Endothelial cell (in vitro differentiated cells): ENCODE measurements at regions not wholly inside any gene's neighbourhood (a gene's known extent, or its start where the extent isn't known, plus 50 kb on each side); places are given as distances from the start of the nearest gene placed in this dataset.

ENCODE experiments used
- DNase-seq: peaks from one replicate; pipeline ENCODE4 v3.0.0; 2021; ENCODE audit warnings: low spot score
- H3K27ac Mint-ChIP-seq: one replicate; pipeline ENCODE4 v1.8.0; 2021; ENCODE audit warnings: mixed read lengths, inconsistent platforms; ENCODE audit not compliant: unreplicated experiment
- H3K27me3 Mint-ChIP-seq: one replicate; pipeline ENCODE4 v1.8.0; 2021; ENCODE audit warnings: mild to moderate bottlenecking, moderate library complexity, mixed read lengths, inconsistent platforms; ENCODE audit not compliant: unreplicated experiment
- H3K36me3 Mint-ChIP-seq: one replicate; pipeline ENCODE4 v1.8.0; 2021; ENCODE audit warnings: mild to moderate bottlenecking, low read depth, mixed read lengths, inconsistent platforms; ENCODE audit not compliant: unreplicated experiment
- H3K4me1 Mint-ChIP-seq: one replicate; pipeline ENCODE4 v1.8.0; 2021; ENCODE audit warnings: mild to moderate bottlenecking, mixed read lengths, inconsistent platforms; ENCODE audit not compliant: unreplicated experiment
- H3K4me3 Mint-ChIP-seq: one replicate; pipeline ENCODE4 v1.8.0; 2021; ENCODE audit warnings: mild to moderate bottlenecking, mixed read lengths, inconsistent platforms; ENCODE audit not compliant: unreplicated experiment
- H3K9me3 Mint-ChIP-seq: one replicate; pipeline ENCODE4 v1.8.0; 2021; ENCODE audit warnings: mixed read lengths, inconsistent platforms; ENCODE audit not compliant: unreplicated experiment
- TF ChIP-seq, protein P1 (sequence below): fragments of 200-600 bp; sonication (generic); IDR thresholded peaks from one replicate; pipeline ENCODE4 v1.5.0; 2021; ENCODE audit warnings: antibody characterized with exemption; ENCODE audit not compliant: unreplicated experiment

DNA sequence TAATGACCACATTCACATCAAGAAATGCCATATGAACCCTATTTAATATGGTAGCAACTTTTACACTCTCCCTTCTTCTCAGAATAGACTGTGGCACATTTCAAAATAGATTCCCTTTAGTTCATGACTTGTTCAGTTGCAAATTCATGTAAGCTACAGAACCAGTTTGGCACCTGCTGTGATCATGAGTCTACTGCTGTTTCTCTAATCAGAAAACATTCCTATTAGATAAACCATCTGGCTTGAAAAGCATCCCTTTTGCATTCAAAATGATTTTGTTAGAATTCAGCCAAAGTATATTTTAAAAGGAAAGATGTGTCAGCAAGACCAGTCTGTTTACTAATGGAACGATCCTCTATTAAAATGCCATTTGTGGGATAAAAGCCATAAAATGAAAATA is 304.4 kb downstream of the BCHE start:
- H3K27me3 Mint-ChIP-seq, result no peaks in the 10 kb centered on the region
- TF ChIP-seq, protein P1, sequence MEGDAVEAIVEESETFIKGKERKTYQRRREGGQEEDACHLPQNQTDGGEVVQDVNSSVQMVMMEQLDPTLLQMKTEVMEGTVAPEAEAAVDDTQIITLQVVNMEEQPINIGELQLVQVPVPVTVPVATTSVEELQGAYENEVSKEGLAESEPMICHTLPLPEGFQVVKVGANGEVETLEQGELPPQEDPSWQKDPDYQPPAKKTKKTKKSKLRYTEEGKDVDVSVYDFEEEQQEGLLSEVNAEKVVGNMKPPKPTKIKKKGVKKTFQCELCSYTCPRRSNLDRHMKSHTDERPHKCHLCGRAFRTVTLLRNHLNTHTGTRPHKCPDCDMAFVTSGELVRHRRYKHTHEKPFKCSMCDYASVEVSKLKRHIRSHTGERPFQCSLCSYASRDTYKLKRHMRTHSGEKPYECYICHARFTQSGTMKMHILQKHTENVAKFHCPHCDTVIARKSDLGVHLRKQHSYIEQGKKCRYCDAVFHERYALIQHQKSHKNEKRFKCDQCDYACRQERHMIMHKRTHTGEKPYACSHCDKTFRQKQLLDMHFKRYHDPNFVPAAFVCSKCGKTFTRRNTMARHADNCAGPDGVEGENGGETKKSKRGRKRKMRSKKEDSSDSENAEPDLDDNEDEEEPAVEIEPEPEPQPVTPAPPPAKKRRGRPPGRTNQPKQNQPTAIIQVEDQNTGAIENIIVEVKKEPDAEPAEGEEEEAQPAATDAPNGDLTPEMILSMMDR, result no peak
- H3K9me3 Mint-ChIP-seq, result no peaks in the 10 kb centered on the region
- H3K4me3 Mint-ChIP-seq, result no peak overlapping the region
- H3K4me1 Mint-ChIP-seq, result no peaks in the 10 kb centered on the region
- no peaks in the 10 kb centered on the region for H3K36me3 Mint-ChIP-seq
- no peak overlapping the region for H3K27ac Mint-ChIP-seq
- DNase-seq, result no peak

DNA sequence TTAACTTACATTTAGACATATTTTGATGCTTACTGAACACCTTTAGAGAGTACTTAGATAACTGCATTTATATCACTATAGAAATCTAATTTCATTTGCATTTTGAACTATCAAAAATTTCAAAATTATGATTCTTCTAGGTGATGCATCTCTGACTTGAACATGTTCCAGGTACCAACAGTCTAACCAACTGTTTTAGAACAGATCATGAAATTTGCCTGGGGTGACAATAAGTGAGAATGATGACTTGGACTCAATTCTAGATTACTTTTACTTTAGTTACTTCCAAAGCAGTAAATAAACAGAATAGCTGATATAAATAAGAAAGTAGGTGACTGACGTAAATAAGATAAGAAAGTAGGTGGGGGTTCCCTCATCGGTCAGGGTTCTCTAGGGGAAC is 307.8 kb downstream of the BCHE start:
- DNase-seq, result no peak
- no peaks in the 10 kb centered on the region for H3K9me3 Mint-ChIP-seq
- TF ChIP-seq, protein P1, result no peak
- H3K4me3 Mint-ChIP-seq, result no peak overlapping the region
- H3K36me3 Mint-ChIP-seq, result no peaks in the 10 kb centered on the region
- no peak overlapping the region for H3K27ac Mint-ChIP-seq
- no peaks in the 10 kb centered on the region for H3K4me1 Mint-ChIP-seq
- no peaks in the 10 kb centered on the region for H3K27me3 Mint-ChIP-seq

DNA sequence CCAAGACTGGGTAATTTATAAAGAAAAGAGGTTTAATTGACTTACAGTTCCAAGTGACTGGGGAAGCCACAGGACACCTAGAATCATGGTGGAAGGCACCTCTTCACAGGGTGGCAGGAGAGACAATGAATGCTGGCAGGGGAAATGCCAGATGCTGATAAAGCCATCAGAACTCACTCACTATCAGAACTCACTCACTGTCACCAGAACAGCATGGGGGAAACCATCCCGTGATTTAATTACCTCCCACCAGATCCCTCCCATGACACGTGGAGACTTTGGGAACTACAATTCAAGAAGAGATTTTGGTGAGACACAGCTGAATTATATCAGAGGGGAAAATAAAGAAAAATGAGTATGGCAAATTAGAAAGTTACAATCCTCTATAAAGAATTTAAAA is 310.9 kb downstream of the BCHE start:
- H3K9me3 Mint-ChIP-seq, result no peaks in the 10 kb centered on the region
- H3K36me3 Mint-ChIP-seq, result no peaks in the 10 kb centered on the region
- TF ChIP-seq, protein P1, result peak; percentile 22
- H3K4me1 Mint-ChIP-seq, result no peaks in the 10 kb centered on the region
- no peaks in the 10 kb centered on the region for H3K27me3 Mint-ChIP-seq
- no peak overlapping the region for H3K4me3 Mint-ChIP-seq
- DNase-seq, result no peak
- no peak overlapping the region for H3K27ac Mint-ChIP-seq

DNA sequence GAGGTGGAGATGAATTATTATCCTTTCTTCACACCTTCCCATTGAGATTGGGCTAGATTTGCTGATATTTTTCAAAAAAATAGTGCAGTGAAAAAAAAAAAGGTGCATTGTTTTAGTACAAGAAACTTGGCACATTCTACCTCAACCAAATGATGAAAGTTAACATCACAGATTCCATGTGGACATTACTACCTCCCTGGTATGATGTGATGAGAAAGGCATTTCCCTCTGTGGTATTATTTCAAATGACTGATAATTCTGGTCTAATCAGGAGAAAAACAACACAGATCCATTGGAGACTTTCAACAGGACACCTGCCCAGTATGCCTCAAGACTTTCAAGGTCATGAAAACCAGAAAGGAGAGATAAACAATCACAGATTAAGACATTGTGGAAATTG is 313.4 kb downstream of the BCHE start:
- DNase-seq, result no peak
- Mint-ChIP-seq H3K27ac (no peak overlapping the region), H3K36me3 (no peaks in the 10 kb centered on the region), H3K4me1 (no peaks in the 10 kb centered on the region), H3K27me3 (peaks cover 2% of the 10 kb centered on the region), H3K4me3 (no peak overlapping the region), H3K9me3 (no peaks in the 10 kb centered on the region)
- TF ChIP-seq, protein P1, result no peak

DNA sequence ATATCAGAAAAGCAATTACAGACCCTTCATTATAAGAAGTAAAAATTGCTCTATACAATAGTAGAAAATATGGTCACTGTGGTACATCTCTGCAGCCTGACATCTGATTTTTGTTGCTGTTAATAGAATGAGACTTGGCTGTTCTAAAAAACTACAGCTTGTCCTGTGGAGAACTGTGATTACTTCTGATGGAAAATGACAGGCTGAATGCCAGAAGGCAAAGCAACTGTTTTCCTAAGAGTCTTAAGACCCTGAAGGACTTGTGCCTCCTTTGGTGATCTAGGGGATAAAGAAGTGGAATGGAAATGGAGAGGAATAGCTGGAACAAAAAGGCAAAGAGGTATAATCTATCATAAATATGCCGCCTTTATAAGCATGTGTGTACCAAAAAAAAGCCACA is 314.8 kb downstream of the BCHE start:
- no peaks in the 10 kb centered on the region for H3K9me3 Mint-ChIP-seq
- H3K4me1 Mint-ChIP-seq, result no peaks in the 10 kb centered on the region
- H3K27ac Mint-ChIP-seq, result no peak overlapping the region
- peaks cover 2% of the 10 kb centered on the region for H3K27me3 Mint-ChIP-seq
- H3K36me3 Mint-ChIP-seq, result no peaks in the 10 kb centered on the region
- no peak for DNase-seq
- TF ChIP-seq, protein P1, result no peak
- no peak overlapping the region for H3K4me3 Mint-ChIP-seq
